GM12878 (cell line): ENCODE measurements at regions not wholly inside any gene's neighbourhood (a gene's known extent, or its start where the extent isn't known, plus 50 kb on each side); places are given as distances from the start of the nearest gene placed in this dataset.

Source experiments
- ATAC-seq: fragments of 200-7000 bp; cut with Tn5 transposase; 3 replicates; pipeline ENCODE4 v1.9.1; 2020; ENCODE audit warnings: mild to moderate bottlenecking, moderate library complexity
- BruUV-seq: library from RNA; stranded (reverse); fragments of 400-500 nt; replicated peaks from 2 replicates; lab custom pipeline; 2021; lab: Mats Ljungman, UMichigan
- CTCF ChIA-PET: fragments of 300-600 bp; sonication (Branson Sonifier 250); formaldehyde crosslinking; extraction: SDS; loops from one replicate; lab custom pipeline; 2021; ENCODE audit warnings: inconsistent platforms; lab: Yijun Ruan, JAX
- POLR2A ChIA-PET: fragments of 350-600 bp; formaldehyde crosslinking; extraction: SDS; loops from one replicate; lab custom pipeline; 2021; ENCODE audit warnings: inconsistent platforms; lab: Charles Lee
- RAD21 ChIA-PET: fragments of 300-600 bp; sonication (Branson Sonifier 250); formaldehyde crosslinking; loops from one replicate; lab custom pipeline; 2023; ENCODE audit warnings: antibody characterized with exemption; ENCODE audit not compliant: unreplicated experiment; lab: Charles Lee
- SMC1A ChIA-PET: fragments of 300-600 bp; sonication (Branson Sonifier 250); formaldehyde crosslinking; loops from one replicate; lab custom pipeline; 2023; ENCODE audit not compliant: unreplicated experiment, uncharacterized antibody; lab: Charles Lee
- DNase-seq: peaks from one replicate; pipeline ENCODE4 v3.0.0-alpha.2; 2011; ENCODE audit warnings: low read depth, low spot score
- FAIRE-seq: peaks from 3 replicates; lab custom pipeline; 2011; peaks lifted over from hg19 to GRCh38; lab: Jason Lieb, UNC
- H2AFZ ChIP-seq: 2 replicates; pipeline ENCODE4 v1.6.0; 2011; ENCODE audit warnings: low read depth, low read length, control low read depth; ENCODE audit not compliant: control insufficient read depth
- H3K27ac ChIP-seq: 2 replicates; pipeline ENCODE4 v1.5.1; 2011; ENCODE audit warnings: control low read depth; ENCODE audit not compliant: control insufficient read depth, insufficient read depth
- H3K27me3 ChIP-seq, 2 experiments: replicated peaks in 1 of 2; 2 replicates each; pipeline versions ENCODE4 v1.6.0 to v1.6.1; 2011; ENCODE audit warnings: low read length in 1 of 2; ENCODE audit not compliant: control insufficient read depth in 2 of 2, insufficient read depth in 2 of 2
- H3K36me3 ChIP-seq, 2 experiments: 2 replicates each; pipeline ENCODE4 v1.5.1; 2011; ENCODE audit warnings: low read length in 1 of 2; ENCODE audit not compliant: control insufficient read depth in 2 of 2, insufficient read depth in 2 of 2
- H3K4me1 ChIP-seq: 2 replicates; pipeline ENCODE4 v1.6.1; 2011; ENCODE audit warnings: mild to moderate bottlenecking, low read length, moderate library complexity, mixed read lengths; ENCODE audit not compliant: control insufficient read depth, insufficient read depth
- H3K4me2 ChIP-seq: 2 replicates; pipeline ENCODE4 v1.6.0; 2011; ENCODE audit warnings: control low read depth; ENCODE audit not compliant: control insufficient read depth, insufficient read depth
- H3K4me3 ChIP-seq: fragments of 200-600 bp; sonication (generic); 2 replicates; pipeline ENCODE4 v1.5.1; 2016
- H3K79me2 ChIP-seq: 2 replicates; pipeline ENCODE4 v1.6.0; 2011; ENCODE audit warnings: low read length; ENCODE audit not compliant: control insufficient read depth, insufficient read depth
- H3K9ac ChIP-seq: 2 replicates; pipeline ENCODE4 v1.8.0; 2011; ENCODE audit warnings: low read length, control low read depth, mixed read lengths; ENCODE audit not compliant: control insufficient read depth, insufficient read depth
- H3K9me3 ChIP-seq: replicated peaks from 3 replicates; pipeline ENCODE4 v1.5.1; 2011; ENCODE audit warnings: mild to moderate bottlenecking, low read length; ENCODE audit not compliant: control insufficient read depth, insufficient read depth
- H4K20me1 ChIP-seq: 2 replicates; pipeline ENCODE4 v1.6.0; 2011; ENCODE audit not compliant: control insufficient read depth, insufficient read depth
- BMI1 ChIP-seq: fragments of 450-650 bp; IDR thresholded peaks from 2 replicates; pipeline ENCODE4 v1.6.1; 2016; ENCODE audit warnings: mild to moderate bottlenecking, moderate library complexity, borderline replicate concordance
- CHD4 ChIP-seq: fragments of 200-600 bp; sonication (generic); IDR thresholded peaks from 2 replicates; pipeline ENCODE4 v1.6.1; 2016; ENCODE audit warnings: mild to moderate bottlenecking
- CREB1 ChIP-seq: IDR thresholded peaks from 2 replicates; pipeline ENCODE4 v1.6.1; 2012; ENCODE audit warnings: low read depth, mild to moderate bottlenecking, inconsistent platforms
- CREM ChIP-seq: IDR thresholded peaks from 2 replicates; pipeline ENCODE4 v1.6.1; 2014; ENCODE audit warnings: antibody characterized with exemption, low read depth
- EGR1 ChIP-seq, 2 experiments: IDR thresholded peaks; 1 replicate in 1 of 2; 2 replicates in 1 of 2; pipeline ENCODE4 v1.6.1; 2011 to 2012; ENCODE audit warnings: low read depth in 2 of 2, low read length in 2 of 2, borderline replicate concordance in 1 of 2, mild to moderate bottlenecking in 1 of 2, moderate library complexity in 1 of 2
- ETV6 ChIP-seq, 2 experiments: fragments of 450-650 bp in 1 of 2; IDR thresholded peaks in 1 of 2; conservative IDR thresholded peaks in 1 of 2; 2 replicates each; pipeline ENCODE4 v1.6.1; 2014; ENCODE audit warnings: antibody characterized with exemption in 1 of 2, borderline replicate concordance in 1 of 2, low read depth in 1 of 2, mild to moderate bottlenecking in 1 of 2, moderate library complexity in 1 of 2
- FOXM1 ChIP-seq: IDR thresholded peaks from 2 replicates; pipeline ENCODE4 v1.6.1; 2012; ENCODE audit warnings: low read depth, mild to moderate bottlenecking, inconsistent platforms, low read length, moderate library complexity
- HDAC6 ChIP-seq: fragments of 200-600 bp; sonication (generic); IDR thresholded peaks from one replicate; pipeline ENCODE4 v1.8.0; 2017; ENCODE audit warnings: antibody characterized with exemption; ENCODE audit not compliant: unreplicated experiment
- NFYA ChIP-seq: IDR thresholded peaks from 2 replicates; pipeline ENCODE4 v1.6.1; 2011; ENCODE audit warnings: low read depth, mild to moderate bottlenecking, low read length, improper control_type of control experiment, borderline replicate concordance
- POLR2A ChIP-seq: IDR thresholded peaks from 2 replicates; pipeline ENCODE4 v1.6.1; 2011; ENCODE audit warnings: low read depth, mild to moderate bottlenecking, low read length
- RBBP5 ChIP-seq: fragments of 200-600 bp; sonication (generic); conservative IDR thresholded peaks from 2 replicates; pipeline ENCODE4 v1.6.1; 2016
- RFX5 ChIP-seq: IDR thresholded peaks from 2 replicates; pipeline ENCODE4 v1.6.1; 2011; ENCODE audit warnings: low read depth, low read length, improper control_type of control experiment
- SIX5 ChIP-seq: IDR thresholded peaks from 2 replicates; pipeline ENCODE4 v1.6.1; 2011; ENCODE audit warnings: mild to moderate bottlenecking, low read depth, low read length, moderate library complexity; ENCODE audit not compliant: severe bottlenecking
- ZSCAN29 ChIP-seq: fragments of 450-650 bp; IDR thresholded peaks from 2 replicates; pipeline ENCODE4 v1.6.1; 2017; ENCODE audit warnings: mild to moderate bottlenecking, moderate library complexity
- ZZZ3 ChIP-seq: IDR thresholded peaks from 2 replicates; pipeline ENCODE4 v1.6.1; 2011; ENCODE audit warnings: low read depth; ENCODE audit not compliant: control insufficient read depth, insufficient read length
- WGBS: methylation state at CpG from one replicate; pipeline ENCODE4 v1.1.6; 2016; ENCODE audit warnings: low lambda C conversion rate; ENCODE audit not compliant: insufficient replicate concordance, insufficient coverage; ENCODE audit errors: missing lambda C conversion rate; 5-methylcytosine and 5-hydroxymethylcytosine counted together
- in situ Hi-C: fragments of 300-500 bp; cut with MboI; formaldehyde crosslinking; loops from 9 replicates; pipeline ENCODE4 v1.14.3; 2018; ENCODE audit warnings: mixed read lengths
- intact Hi-C: fragments of 100-400 bp; cut with micrococcal nuclease; formaldehyde crosslinking; loops from one replicate; pipeline ENCODE4 v1.14.2; 2022; ENCODE audit not compliant: unreplicated experiment
- TF ChIP-seq, protein P1 (sequence below): IDR thresholded peaks from 2 replicates; pipeline ENCODE4 v1.6.1; 2012; ENCODE audit warnings: mild to moderate bottlenecking, low read depth, low read length
- TF ChIP-seq, protein P2 (sequence below): IDR thresholded peaks from 2 replicates; pipeline ENCODE4 v1.6.1; 2012; ENCODE audit warnings: low read depth, low read length, improper control_type of control experiment

DNA sequence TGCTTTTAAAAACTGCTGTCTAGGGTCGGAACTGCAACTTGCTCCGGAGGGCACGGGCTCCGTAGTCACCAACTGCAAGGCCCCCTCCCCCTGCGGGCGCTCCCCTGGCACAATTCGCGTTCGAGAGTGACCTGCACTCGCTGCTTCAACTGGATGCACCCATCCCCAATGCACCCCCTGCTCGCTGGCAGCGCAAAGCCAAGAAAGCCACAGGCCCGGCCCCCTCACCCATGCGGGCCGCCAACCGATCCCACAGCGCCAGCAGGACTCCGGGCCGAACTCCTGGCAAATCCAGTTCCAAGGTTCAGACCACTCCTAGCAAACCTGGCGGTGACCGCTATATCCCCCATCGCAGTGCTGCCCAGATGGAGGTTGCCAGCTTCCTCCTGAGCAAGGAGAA, 64.2 kb upstream of the GAS1 start:
- Histone ChIP-seq H4K20me1 (no peaks in the 10 kb centered on the region), H3K27ac (no peak overlapping the region), H3K4me3 (no peak overlapping the region), H3K9me3 (no peaks in the 10 kb centered on the region), H2AFZ (no peak overlapping the region), H3K36me3 (no peaks in the 10 kb centered on the region), H3K9ac (no peak overlapping the region), H3K4me2 (no peak overlapping the region), H3K4me1 (no peaks in the 10 kb centered on the region), H3K79me2 (no peaks in the 10 kb centered on the region), H3K27me3 (no peaks in the 10 kb centered on the region)
- TF ChIP-seq RBBP5 (no peak), ETV6 (conservative IDR thresholded peaks at IDR 0.05 in 1 of 2, IDR thresholded peaks at IDR 0.05 in 1 of 2; ENCODE audit: borderline replicate concordance in 1 of 2, low read depth in 1 of 2) (no peak), EGR1 (IDR thresholded peaks at IDR 0.05; ENCODE audit: borderline replicate concordance in 1 of 2, low read depth in 2 of 2, low read length in 2 of 2) (no peak), HDAC6 (no peak), ZZZ3 (no peak), CREM (no peak), SIX5 (no peak), NFYA (no peak), RFX5 (no peak)
- ATAC-seq (no peak), FAIRE-seq (no peak), DNase-seq (no peak)
- SMC1A ChIA-PET: no interaction called here
- in situ Hi-C loops: no loop called here
- WGBS: 57% methylated on average over 13 of the region's 22 CpGs
- RAD21 ChIA-PET: no interaction called here
- CTCF ChIA-PET: no interaction called here
- no TSS peak for BruUV-seq
- POLR2A ChIA-PET: no interaction called here
- intact Hi-C loops: no loop called here

DNA sequence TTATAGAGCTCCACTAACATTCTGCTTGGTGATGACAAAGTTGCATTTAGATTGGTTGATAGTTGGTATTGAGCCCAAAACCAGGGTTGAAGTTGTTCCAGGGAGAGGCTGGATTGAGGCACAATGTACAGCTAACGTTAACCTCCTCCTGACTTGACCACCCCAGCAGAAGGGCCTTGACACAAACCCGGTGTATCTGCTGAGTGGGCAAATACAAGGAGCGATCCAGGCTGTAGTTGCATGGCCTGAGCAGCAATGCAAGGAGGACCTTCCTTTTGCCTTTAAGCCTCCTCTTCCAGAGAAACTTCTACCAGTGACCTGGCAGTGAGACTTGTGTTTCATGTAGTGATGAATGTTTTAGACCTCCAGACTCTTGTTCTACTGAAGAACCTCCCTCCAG, 66.2 kb upstream of the GAS1 start:
- Histone ChIP-seq H3K4me1 (no peaks in the 10 kb centered on the region), H2AFZ (no peak overlapping the region), H3K4me2 (no peak overlapping the region), H3K4me3 (no peak overlapping the region), H3K9me3 (no peaks in the 10 kb centered on the region), H3K27ac (no peak overlapping the region), H3K9ac (no peak overlapping the region), H3K27me3 (no peaks in the 10 kb centered on the region), H3K36me3 (no peaks in the 10 kb centered on the region), H3K79me2 (no peaks in the 10 kb centered on the region), H4K20me1 (no peaks in the 10 kb centered on the region)
- 53% methylated on average over 3 of the region's 3 CpGs for whole genome bisulfite sequencing
- DNase-seq: no peak
- CTCF ChIA-PET: no interaction called here
- no peak for FAIRE-seq
- RAD21 ChIA-PET: no interaction called here
- intact Hi-C loops: no loop called here
- POLR2A ChIA-PET: no interaction called here
- BruUV-seq: no TSS peak
- ATAC-seq: no peak
- in situ Hi-C loops: no loop called here
- TF ChIP-seq BMI1 (no peak), CHD4 (no peak), FOXM1 (no peak), CREB1 (no peak), POLR2A (no peak), ZSCAN29 (no peak)
- TF ChIP-seq, protein P1, sequence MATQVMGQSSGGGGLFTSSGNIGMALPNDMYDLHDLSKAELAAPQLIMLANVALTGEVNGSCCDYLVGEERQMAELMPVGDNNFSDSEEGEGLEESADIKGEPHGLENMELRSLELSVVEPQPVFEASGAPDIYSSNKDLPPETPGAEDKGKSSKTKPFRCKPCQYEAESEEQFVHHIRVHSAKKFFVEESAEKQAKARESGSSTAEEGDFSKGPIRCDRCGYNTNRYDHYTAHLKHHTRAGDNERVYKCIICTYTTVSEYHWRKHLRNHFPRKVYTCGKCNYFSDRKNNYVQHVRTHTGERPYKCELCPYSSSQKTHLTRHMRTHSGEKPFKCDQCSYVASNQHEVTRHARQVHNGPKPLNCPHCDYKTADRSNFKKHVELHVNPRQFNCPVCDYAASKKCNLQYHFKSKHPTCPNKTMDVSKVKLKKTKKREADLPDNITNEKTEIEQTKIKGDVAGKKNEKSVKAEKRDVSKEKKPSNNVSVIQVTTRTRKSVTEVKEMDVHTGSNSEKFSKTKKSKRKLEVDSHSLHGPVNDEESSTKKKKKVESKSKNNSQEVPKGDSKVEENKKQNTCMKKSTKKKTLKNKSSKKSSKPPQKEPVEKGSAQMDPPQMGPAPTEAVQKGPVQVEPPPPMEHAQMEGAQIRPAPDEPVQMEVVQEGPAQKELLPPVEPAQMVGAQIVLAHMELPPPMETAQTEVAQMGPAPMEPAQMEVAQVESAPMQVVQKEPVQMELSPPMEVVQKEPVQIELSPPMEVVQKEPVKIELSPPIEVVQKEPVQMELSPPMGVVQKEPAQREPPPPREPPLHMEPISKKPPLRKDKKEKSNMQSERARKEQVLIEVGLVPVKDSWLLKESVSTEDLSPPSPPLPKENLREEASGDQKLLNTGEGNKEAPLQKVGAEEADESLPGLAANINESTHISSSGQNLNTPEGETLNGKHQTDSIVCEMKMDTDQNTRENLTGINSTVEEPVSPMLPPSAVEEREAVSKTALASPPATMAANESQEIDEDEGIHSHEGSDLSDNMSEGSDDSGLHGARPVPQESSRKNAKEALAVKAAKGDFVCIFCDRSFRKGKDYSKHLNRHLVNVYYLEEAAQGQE: no peak
- TF ChIP-seq, protein P2, sequence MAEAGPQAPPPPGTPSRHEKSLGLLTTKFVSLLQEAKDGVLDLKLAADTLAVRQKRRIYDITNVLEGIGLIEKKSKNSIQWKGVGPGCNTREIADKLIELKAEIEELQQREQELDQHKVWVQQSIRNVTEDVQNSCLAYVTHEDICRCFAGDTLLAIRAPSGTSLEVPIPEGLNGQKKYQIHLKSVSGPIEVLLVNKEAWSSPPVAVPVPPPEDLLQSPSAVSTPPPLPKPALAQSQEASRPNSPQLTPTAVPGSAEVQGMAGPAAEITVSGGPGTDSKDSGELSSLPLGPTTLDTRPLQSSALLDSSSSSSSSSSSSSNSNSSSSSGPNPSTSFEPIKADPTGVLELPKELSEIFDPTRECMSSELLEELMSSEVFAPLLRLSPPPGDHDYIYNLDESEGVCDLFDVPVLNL: no peak
- SMC1A ChIA-PET: no interaction called here
